Kidney (tissue), 13 donors: ENCODE measurements at regions not wholly inside any gene's neighbourhood (a gene's known extent, or its start where the extent isn't known, plus 50 kb on each side); places are given as distances from the start of the nearest gene placed in this dataset.

Experiments used
- DNase-seq, 5 donors: peaks; one replicate each; pipeline ENCODE4 v3.0.0-alpha.2; 2013 to 2020
- FAIRE-seq: peaks from 2 replicates; lab custom pipeline; 2012; peaks lifted over from hg19 to GRCh38; lab: Jason Lieb, UNC
- H3K27ac ChIP-seq, 2 donors: one replicate each; pipeline ENCODE4 v1.7.0; 2013; ENCODE audit warnings: low read depth in 2 of 2, low read length in 2 of 2, inconsistent platforms in 1 of 2
- H3K27me3 ChIP-seq: one replicate; pipeline ENCODE4 v1.7.1; 2013; ENCODE audit warnings: low read length, inconsistent platforms; ENCODE audit not compliant: control insufficient read depth, insufficient read depth
- H3K36me3 ChIP-seq, 3 donors: one replicate each; pipeline versions ENCODE4 v1.7.0 to v1.7.1; 2013; ENCODE audit warnings: low read length in 3 of 3, control low read depth in 1 of 3, inconsistent platforms in 1 of 3; ENCODE audit not compliant: insufficient read depth in 3 of 3, control insufficient read depth in 2 of 3
- H3K4me1 ChIP-seq, 3 donors: one replicate each; pipeline versions ENCODE4 v1.7.0 to v1.7.1; 2013; ENCODE audit warnings: low read length in 3 of 3, inconsistent platforms in 1 of 3, low read depth in 1 of 3; ENCODE audit not compliant: control insufficient read depth in 2 of 3, insufficient read depth in 2 of 3
- H3K4me3 ChIP-seq, 3 donors: one replicate each; pipeline versions ENCODE4 v1.7.0 to v1.8.1; 2013; ENCODE audit warnings: low read length in 3 of 3, control low read depth in 1 of 3, inconsistent platforms in 1 of 3
- H3K9ac ChIP-seq, 3 donors: one replicate each; pipeline versions ENCODE4 v1.7.0 to v1.7.1; 2013; ENCODE audit warnings: low read length in 3 of 3, control low read depth in 1 of 3, inconsistent platforms in 1 of 3
- H3K9me3 ChIP-seq, 3 donors: one replicate each; pipeline versions ENCODE4 v1.7.0 to v1.7.1; 2013; ENCODE audit warnings: low read length in 3 of 3, control low read depth in 1 of 3, inconsistent platforms in 1 of 3; ENCODE audit not compliant: control insufficient read depth in 2 of 3, insufficient read depth in 1 of 3
- intact Hi-C: fragments of 100-400 bp; cut with DNase I; formaldehyde crosslinking; loops from one replicate; pipeline ENCODE4 v1.11.1; 2022
- TF ChIP-seq, protein P1 (sequence below): IDR thresholded peaks from 3 replicates; pipeline ENCODE4 v1.5.1; 2012; ENCODE audit warnings: mild to moderate bottlenecking, moderate library complexity, borderline replicate concordance; ENCODE audit not compliant: insufficient read depth; ENCODE audit errors: extremely low read depth
- donor health status: control.
- donor health status: control.
- donor health status: control.
- donor health status: control.
- donor health status: control.
- donor health status: DM: yes; HTN: yes; CAD: no.
- donor health status: Normal renal cell carcinoma (clear cell type).

DNA sequence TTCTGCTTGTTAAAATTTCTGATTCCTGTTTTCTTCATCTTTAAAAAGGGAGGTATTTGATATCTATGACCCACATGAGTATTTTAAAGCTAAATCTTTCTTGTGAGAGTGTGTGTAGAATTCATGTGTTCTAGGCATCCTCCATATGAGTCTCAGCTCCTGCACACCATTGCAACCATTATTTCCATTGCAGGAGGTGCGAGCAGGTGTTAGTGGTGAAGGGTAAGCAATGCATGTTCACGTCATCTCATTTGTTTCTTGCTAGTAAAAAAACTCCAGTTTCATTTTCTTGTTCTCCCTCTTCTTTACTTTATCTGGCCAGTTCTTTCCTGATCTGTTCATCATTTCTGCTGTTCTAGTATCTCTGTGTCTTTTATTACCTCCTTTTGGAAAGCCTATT is 100.5 kb downstream of the ADRA2A start:
- Histone ChIP-seq H3K9ac (no peak overlapping the region), H3K4me3 (no peak overlapping the region), H3K9me3 (peaks cover 0 to 4% (median 0%) of the 10 kb centered on the region in 3 donors), H3K4me1 (no peaks in the 10 kb centered on the region), H3K27ac (no peak overlapping the region), H3K27me3 (no peaks in the 10 kb centered on the region), H3K36me3 (no peaks in the 10 kb centered on the region)
- no peak for DNase-seq
- TF ChIP-seq, protein P1, sequence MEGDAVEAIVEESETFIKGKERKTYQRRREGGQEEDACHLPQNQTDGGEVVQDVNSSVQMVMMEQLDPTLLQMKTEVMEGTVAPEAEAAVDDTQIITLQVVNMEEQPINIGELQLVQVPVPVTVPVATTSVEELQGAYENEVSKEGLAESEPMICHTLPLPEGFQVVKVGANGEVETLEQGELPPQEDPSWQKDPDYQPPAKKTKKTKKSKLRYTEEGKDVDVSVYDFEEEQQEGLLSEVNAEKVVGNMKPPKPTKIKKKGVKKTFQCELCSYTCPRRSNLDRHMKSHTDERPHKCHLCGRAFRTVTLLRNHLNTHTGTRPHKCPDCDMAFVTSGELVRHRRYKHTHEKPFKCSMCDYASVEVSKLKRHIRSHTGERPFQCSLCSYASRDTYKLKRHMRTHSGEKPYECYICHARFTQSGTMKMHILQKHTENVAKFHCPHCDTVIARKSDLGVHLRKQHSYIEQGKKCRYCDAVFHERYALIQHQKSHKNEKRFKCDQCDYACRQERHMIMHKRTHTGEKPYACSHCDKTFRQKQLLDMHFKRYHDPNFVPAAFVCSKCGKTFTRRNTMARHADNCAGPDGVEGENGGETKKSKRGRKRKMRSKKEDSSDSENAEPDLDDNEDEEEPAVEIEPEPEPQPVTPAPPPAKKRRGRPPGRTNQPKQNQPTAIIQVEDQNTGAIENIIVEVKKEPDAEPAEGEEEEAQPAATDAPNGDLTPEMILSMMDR = no peak
- intact Hi-C loops = no loop called here
- FAIRE-seq = no peak

DNA sequence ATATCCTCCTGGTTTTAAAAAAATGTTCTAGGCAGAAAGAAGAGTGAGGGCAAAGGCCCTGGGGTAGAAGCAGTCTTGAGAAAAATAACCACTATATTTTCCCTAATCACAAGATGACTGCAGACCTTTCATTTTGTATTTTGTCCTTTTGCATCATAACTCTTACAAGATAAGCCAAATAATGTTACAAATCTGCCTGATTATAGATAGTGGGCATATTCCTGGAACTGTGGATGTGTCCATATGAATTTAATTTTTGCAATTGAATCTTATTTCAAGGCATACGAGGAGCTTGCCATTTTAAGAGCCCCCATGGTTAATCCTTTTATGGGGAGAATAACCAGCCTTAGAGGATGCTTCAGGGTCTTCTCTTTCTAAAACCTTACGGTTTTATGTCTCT is 102.7 kb downstream of the ADRA2A start:
- TF ChIP-seq, protein P1 = no peak
- H3K4me3 ChIP-seq = no peak overlapping the region
- no peak overlapping the region for H3K9ac ChIP-seq
- intact Hi-C loops = no loop called here
- H3K27ac ChIP-seq = no peak overlapping the region
- H3K4me1 ChIP-seq = no peaks in the 10 kb centered on the region
- H3K9me3 ChIP-seq = no peaks in the 10 kb centered on the region
- H3K36me3 ChIP-seq = no peaks in the 10 kb centered on the region
- no peak for DNase-seq
- no peaks in the 10 kb centered on the region for H3K27me3 ChIP-seq
- no peak for FAIRE-seq

DNA sequence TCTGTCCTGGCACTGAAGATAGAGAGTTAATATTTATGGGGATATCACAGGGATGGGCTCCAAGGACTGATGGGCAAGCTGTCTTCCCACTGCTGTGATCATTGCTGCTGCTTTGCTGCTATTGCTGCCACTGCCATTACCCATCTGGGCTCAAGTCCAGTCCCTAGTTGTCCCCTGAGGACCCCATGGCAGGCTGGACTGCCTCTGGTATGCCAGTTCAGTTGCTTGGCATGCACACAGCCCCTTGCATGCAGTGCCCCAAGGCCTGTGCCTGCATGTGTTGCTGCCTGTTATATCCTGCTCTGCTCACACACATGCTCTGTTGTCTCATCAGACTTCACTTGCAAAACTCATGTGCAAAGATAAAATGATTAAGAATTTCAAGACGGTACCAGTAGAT is 109.5 kb downstream of the ADRA2A start:
- TF ChIP-seq, protein P1 = no peak
- no peaks in the 10 kb centered on the region for H3K9me3 ChIP-seq
- H3K36me3 ChIP-seq = no peaks in the 10 kb centered on the region
- H3K4me1 ChIP-seq = no peaks in the 10 kb centered on the region
- no peak overlapping the region for H3K27ac ChIP-seq
- FAIRE-seq = no peak
- no peaks in the 10 kb centered on the region for H3K27me3 ChIP-seq
- no peak overlapping the region for H3K4me3 ChIP-seq
- intact Hi-C loops = no loop called here
- DNase-seq = no peak
- H3K9ac ChIP-seq = no peak overlapping the region

DNA sequence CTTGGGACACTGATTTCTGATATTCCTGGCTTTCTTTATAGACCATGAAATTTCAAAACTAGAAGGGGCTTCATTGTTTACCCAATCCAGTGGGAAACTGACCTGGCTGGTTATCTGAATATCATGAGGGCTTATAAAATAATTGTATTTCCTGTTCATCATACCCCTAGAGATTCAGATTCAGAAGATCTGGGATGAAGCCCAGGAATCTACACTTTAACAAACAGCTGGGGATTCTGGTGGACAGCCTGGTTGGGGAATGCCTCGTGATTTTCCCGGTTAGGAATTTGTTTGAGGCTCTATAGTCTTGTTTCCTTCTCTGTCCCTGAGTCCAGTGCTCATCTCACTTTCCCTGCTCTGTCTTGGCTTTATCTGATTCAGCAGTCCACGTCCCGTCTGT is 110.3 kb downstream of the ADRA2A start:
- intact Hi-C loops = no loop called here
- Histone ChIP-seq H3K4me1 (no peaks in the 10 kb centered on the region), H3K36me3 (no peaks in the 10 kb centered on the region), H3K9ac (no peak overlapping the region), H3K9me3 (no peaks in the 10 kb centered on the region), H3K27me3 (no peaks in the 10 kb centered on the region), H3K27ac (no peak overlapping the region), H3K4me3 (no peak overlapping the region)
- TF ChIP-seq, protein P1 = no peak
- FAIRE-seq (no peak), DNase-seq (no peak)
